ENCODE measurements at regions not wholly inside any gene's neighbourhood (a gene's known extent, or its start where the extent isn't known, plus 50 kb on each side); places are given as distances from the start of the nearest gene placed in this dataset.

DNA sequence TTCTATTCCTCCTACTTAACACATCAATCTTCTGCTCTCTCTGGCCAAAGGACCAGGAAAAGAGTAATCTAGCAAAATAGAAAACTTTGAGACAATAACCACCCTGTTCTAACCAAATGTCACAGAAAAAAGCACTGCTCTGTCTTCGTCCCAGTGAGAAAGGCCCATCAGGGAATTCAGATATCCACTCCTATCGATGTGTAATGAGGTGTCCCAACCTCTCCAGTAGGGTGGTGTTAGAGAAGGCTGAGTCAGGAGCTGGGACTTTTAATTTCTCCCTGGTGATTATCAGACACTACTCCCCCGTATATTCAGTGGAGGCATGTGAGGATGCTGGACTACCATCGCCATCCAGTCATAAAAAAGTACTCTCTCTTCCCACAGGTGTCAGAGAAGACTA, 130.3 kb downstream of the TMTC3 start:
- H3K4me3 ChIP-seq (ENCODE audit: low read depth, low read length) = no peak overlapping the region
- TF ChIP-seq, protein P1, sequence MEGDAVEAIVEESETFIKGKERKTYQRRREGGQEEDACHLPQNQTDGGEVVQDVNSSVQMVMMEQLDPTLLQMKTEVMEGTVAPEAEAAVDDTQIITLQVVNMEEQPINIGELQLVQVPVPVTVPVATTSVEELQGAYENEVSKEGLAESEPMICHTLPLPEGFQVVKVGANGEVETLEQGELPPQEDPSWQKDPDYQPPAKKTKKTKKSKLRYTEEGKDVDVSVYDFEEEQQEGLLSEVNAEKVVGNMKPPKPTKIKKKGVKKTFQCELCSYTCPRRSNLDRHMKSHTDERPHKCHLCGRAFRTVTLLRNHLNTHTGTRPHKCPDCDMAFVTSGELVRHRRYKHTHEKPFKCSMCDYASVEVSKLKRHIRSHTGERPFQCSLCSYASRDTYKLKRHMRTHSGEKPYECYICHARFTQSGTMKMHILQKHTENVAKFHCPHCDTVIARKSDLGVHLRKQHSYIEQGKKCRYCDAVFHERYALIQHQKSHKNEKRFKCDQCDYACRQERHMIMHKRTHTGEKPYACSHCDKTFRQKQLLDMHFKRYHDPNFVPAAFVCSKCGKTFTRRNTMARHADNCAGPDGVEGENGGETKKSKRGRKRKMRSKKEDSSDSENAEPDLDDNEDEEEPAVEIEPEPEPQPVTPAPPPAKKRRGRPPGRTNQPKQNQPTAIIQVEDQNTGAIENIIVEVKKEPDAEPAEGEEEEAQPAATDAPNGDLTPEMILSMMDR (conservative IDR thresholded peaks at IDR 0.05; ENCODE audit: low read depth, low read length) = no peak
- DNase-seq (ENCODE audit: low read depth) = no peak

GRCh38 chr12:88273450-88273849, 131.3 kb downstream of the TMTC3 start:
- TF ChIP-seq, protein P1 (conservative IDR thresholded peaks at IDR 0.05; ENCODE audit: low read depth, low read length) = no peak
- DNase-seq (ENCODE audit: low read depth) = no peak
- H3K4me3 ChIP-seq (ENCODE audit: low read depth, low read length) = no peak overlapping the region

DNA sequence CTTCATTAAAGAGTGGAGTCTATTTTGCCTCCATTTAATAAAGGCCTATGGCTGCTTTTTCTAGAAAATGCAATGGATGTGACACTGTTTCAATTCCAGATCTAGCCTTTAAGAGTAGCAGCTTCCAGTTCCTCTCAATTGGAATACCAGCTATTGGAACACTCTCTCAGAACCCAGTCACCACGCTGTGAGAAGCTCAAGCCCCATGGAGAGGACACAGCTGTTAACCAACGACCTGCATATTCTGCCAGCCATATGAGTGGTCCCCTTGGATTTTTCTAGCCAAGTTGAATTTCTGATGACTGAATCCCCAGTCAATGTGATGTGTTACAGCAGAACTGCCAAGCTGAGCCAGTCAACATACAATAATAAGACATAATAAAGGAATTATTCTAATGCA, 131.8 kb downstream of the TMTC3 start:
- DNase-seq (ENCODE audit: low read depth) = no peak
- TF ChIP-seq, protein P1 (conservative IDR thresholded peaks at IDR 0.05; ENCODE audit: low read depth, low read length) = no peak
- no peak overlapping the region for H3K4me3 ChIP-seq (ENCODE audit: low read depth, low read length)

DNA sequence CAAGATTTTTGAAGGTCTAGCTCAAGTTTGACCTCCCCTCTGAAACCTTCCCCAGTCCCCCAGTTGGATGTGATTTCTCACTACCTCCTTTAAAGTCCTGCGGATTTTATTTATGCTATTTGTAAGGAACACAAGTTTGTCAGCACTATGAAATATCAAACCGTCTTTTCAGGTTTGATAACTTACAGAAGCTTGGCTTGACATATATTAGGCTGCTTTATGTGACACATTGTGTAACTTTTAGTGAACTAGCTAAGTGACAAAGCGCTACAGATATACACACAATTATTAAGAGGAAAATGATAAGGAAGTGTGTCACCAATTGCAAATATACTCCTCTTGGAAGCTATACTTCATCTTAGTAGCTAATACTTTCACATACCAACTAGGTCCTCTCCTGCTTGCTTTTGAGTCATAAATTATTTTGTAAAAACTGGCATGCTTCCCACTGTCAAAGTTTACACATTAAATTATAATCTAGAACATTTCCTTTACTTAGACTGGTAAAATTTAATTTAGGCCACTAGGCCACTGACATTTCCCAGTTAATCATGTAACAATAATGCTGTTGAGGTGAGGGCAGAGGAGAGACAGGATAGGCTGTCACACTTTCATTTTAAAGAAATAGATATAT, 149.5 kb downstream of the TMTC3 start:
- peak; percentile 35 for DNase-seq (ENCODE audit: low read depth)

DNA sequence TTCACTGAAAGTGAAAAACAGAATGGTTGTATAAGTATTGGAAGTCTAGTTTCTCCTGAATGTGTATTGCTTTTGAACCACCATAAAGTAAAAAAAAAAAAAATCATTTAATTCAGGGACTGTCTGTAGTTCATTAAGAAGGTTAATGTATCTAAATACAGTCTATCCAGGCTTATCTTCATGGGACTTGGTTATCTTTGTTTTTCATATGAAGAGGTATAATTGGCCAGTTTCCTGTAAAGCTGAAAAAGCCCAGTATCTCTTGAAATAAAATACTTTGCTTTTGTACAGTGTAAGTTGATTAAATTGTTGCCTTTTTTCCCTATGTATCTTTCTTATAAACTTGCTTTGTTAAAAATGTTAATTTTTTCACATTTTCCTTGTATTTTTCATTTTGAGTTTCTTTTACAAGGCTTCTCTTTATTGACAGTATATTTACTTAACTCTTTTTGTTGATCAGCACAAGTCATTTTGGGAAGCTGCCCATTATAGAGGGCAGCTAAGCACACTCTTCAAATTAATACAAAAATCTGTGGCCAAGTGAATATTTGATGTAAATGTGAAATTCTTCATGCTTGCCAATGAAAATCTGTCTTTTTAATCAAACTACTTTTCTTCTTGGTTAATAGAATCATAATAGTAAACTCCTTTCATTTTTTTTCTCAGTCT, 156.0 kb downstream of the TMTC3 start:
- H3K4me3 ChIP-seq (ENCODE audit: low read depth, low read length) = no peak overlapping the region
- TF ChIP-seq, protein P1 (conservative IDR thresholded peaks at IDR 0.05; ENCODE audit: low read depth, low read length) = no peak
- DNase-seq (ENCODE audit: low read depth) = no peak

More for the DNA sequence above, 149.5 kb downstream of the TMTC3 start:
- TF ChIP-seq, protein P1 (conservative IDR thresholded peaks at IDR 0.05; ENCODE audit: low read depth, low read length) = no peak
- H3K4me3 ChIP-seq (ENCODE audit: low read depth, low read length) = no peak overlapping the region

GRCh38 chr12:88298761-88299242, 156.7 kb downstream of the TMTC3 start:
- DNase-seq (ENCODE audit: low read depth) = peak; percentile 82
- H3K4me3 ChIP-seq (ENCODE audit: low read depth, low read length) = no peak overlapping the region
- TF ChIP-seq, protein P1 (conservative IDR thresholded peaks at IDR 0.05; ENCODE audit: low read depth, low read length) = no peak
